ENCODE measurements at regions not wholly inside any gene's neighbourhood (a gene's known extent, or its start where the extent isn't known, plus 50 kb on each side); places are given as distances from the start of the nearest gene placed in this dataset.

- no peak for DNase-seq
Observed at GRCh38 chr1:39141925-39142324, 62.6 kb upstream of the MACF1 start.

- DNase-seq: no peak
Observed at GRCh38 chr1:39142401-39143060, 62.0 kb upstream of the MACF1 start.

- no peak for DNase-seq
Observed at GRCh38 chr1:39144924-39145323, 59.6 kb upstream of the MACF1 start.

- DNase-seq: no peak
Observed at GRCh38 chr1:39145331-39145965, 59.0 kb upstream of the MACF1 start.

GRCh38 chr1:39146681-39147080 lies 57.8 kb upstream of the MACF1 start:
- no peak for DNase-seq

- no peak for DNase-seq
Observed at GRCh38 chr1:39147099-39148025, 57.1 kb upstream of the MACF1 start.

- no peak for DNase-seq
Observed at GRCh38 chr1:39148942-39149341, 55.6 kb upstream of the MACF1 start.

- DNase-seq: no peak
Observed at GRCh38 chr1:39149509-39149908, 55.0 kb upstream of the MACF1 start.

GRCh38 chr1:39150779-39151178 lies 53.7 kb upstream of the MACF1 start:
- DNase-seq: no peak

GRCh38 chr1:39151267-39151666 lies 53.2 kb upstream of the MACF1 start:
- no peak for DNase-seq

GRCh38 chr1:39152923-39153322 lies 51.6 kb upstream of the MACF1 start:
- DNase-seq: no peak

- no peak for DNase-seq
Observed at GRCh38 chr1:39153684-39154083, 50.8 kb upstream of the MACF1 start.

- DNase-seq: no peak
Observed at GRCh38 chr1:39154553-39155421, 49.7 kb upstream of the MACF1 start.
